K562 (cell line): ENCODE measurements at regions not wholly inside any gene's neighbourhood (a gene's known extent, or its start where the extent isn't known, plus 50 kb on each side); places are given as distances from the start of the nearest gene placed in this dataset.

ENCODE experiments used
- ATAC-seq: fragments of 200-7000 bp; cut with Tn5 transposase; 3 replicates; pipeline ENCODE4 v1.9.1; 2020; ENCODE audit warnings: moderate library complexity
- BruUV-seq: library from RNA; stranded (reverse); fragments of 400-500 nt; replicated peaks from 2 replicates; lab custom pipeline; 2021; lab: Mats Ljungman, UMichigan
- CTCF ChIA-PET: fragments of 300-600 bp; formaldehyde crosslinking; extraction: SDS; loops from one replicate; lab custom pipeline; 2021; ENCODE audit warnings: low intra/inter-chr PET ratio; lab: Yijun Ruan, JAX
- POLR2A ChIA-PET: fragments of 300-600, 350-650 bp; sonication (Branson Sonifier 250); formaldehyde crosslinking; extraction: SDS; loops from one replicate; lab custom pipeline; 2021; ENCODE audit warnings: antibody characterized with exemption, inconsistent platforms; lab: Yijun Ruan, JAX
- DNase-seq, 4 experiments: peaks; one replicate each; pipeline versions ENCODE4 v3.0.0 to v3.0.0-alpha.2; 2011 to 2018; ENCODE audit warnings: low spot score in 3 of 4, mixed read lengths in 3 of 4; ENCODE audit errors: extremely low read depth in 1 of 4
- FAIRE-seq: peaks from 2 replicates; lab custom pipeline; 2011; peaks lifted over from hg19 to GRCh38; lab: Jason Lieb, UNC
- H2AFZ ChIP-seq: 2 replicates; pipeline ENCODE4 v1.6.0; 2011; ENCODE audit warnings: low read depth, low read length, control low read depth, inconsistent platforms
- H3K27ac ChIP-seq: fragments of 200-600 bp; 3 replicates; pipeline ENCODE4 v1.8.0; 2011; ENCODE audit warnings: low read depth, mild to moderate bottlenecking, control low read depth, inconsistent platforms, low read length, moderate library complexity, mixed read lengths; ENCODE audit errors: extremely low read depth
- H3K27me3 ChIP-seq, 2 experiments: fragments of 300-600 bp in 1 of 2; 2 replicates in 1 of 2; 3 replicates in 1 of 2; pipeline versions ENCODE4 v1.6.0 to v1.8.0; 2011; ENCODE audit warnings: inconsistent platforms in 2 of 2, low read length in 2 of 2, mild to moderate bottlenecking in 1 of 2, mixed read lengths in 1 of 2, moderate library complexity in 1 of 2; ENCODE audit not compliant: control insufficient read depth in 2 of 2, insufficient read depth in 2 of 2
- H3K36me3 ChIP-seq: fragments of 300-600 bp; 3 replicates; pipeline ENCODE4 v1.8.0; 2011; ENCODE audit warnings: mild to moderate bottlenecking, low read length, inconsistent platforms; ENCODE audit not compliant: control insufficient read depth, insufficient read depth
- H3K4me1 ChIP-seq, 2 experiments: fragments of 200-600 bp in 1 of 2; replicated peaks in 1 of 2; 2 replicates in 1 of 2; 3 replicates in 1 of 2; pipeline versions ENCODE4 v1.5.1 to v1.8.0; 2011; ENCODE audit warnings: inconsistent platforms in 2 of 2, low read length in 2 of 2, mild to moderate bottlenecking in 1 of 2, mixed read lengths in 1 of 2, moderate library complexity in 1 of 2; ENCODE audit not compliant: control insufficient read depth in 2 of 2, insufficient read depth in 2 of 2
- H3K4me2 ChIP-seq: 2 replicates; pipeline ENCODE4 v1.6.1; 2011; ENCODE audit warnings: low read length, control low read depth, inconsistent platforms, mixed read lengths; ENCODE audit not compliant: insufficient read depth
- H3K4me3 ChIP-seq: fragments of 200-600 bp; sonication (generic), shearing (Covaris generic); 2 replicates; pipeline ENCODE4 v1.5.1; 2016; ENCODE audit warnings: control low read depth, inconsistent platforms
- H3K79me2 ChIP-seq: fragments of 200-600 bp; 3 replicates; pipeline ENCODE4 v1.8.0; 2011; ENCODE audit warnings: low read length, inconsistent platforms; ENCODE audit not compliant: control insufficient read depth, insufficient read depth
- H3K9ac ChIP-seq, 2 experiments: 2 replicates each; pipeline versions ENCODE4 v1.6.0 to v1.6.1; 2011; ENCODE audit warnings: low read depth in 2 of 2, low read length in 2 of 2, control low read depth in 1 of 2, inconsistent platforms in 1 of 2, mild to moderate bottlenecking in 1 of 2, mixed read lengths in 1 of 2; ENCODE audit not compliant: insufficient read depth in 1 of 2
- H3K9me1 ChIP-seq: one replicate; pipeline ENCODE4 v1.6.0; 2011; ENCODE audit warnings: inconsistent platforms, mild to moderate bottlenecking, low read length, moderate library complexity; ENCODE audit not compliant: control insufficient read depth, insufficient read depth
- H3K9me3 ChIP-seq: replicated peaks from 2 replicates; pipeline ENCODE4 v1.5.1; 2011; ENCODE audit warnings: low read depth, low read length, inconsistent platforms; ENCODE audit not compliant: control insufficient read depth, insufficient read depth
- H4K20me1 ChIP-seq: replicated peaks from 2 replicates; pipeline ENCODE4 v1.6.1; 2011; ENCODE audit warnings: low read length, inconsistent platforms, mixed read lengths; ENCODE audit not compliant: control insufficient read depth, insufficient read depth
- CC2D1A ChIP-seq: fragments of 450-650 bp; IDR thresholded peaks from 2 replicates; pipeline ENCODE4 v1.6.1; 2017; ENCODE audit warnings: mild to moderate bottlenecking
- HDAC2 ChIP-seq: fragments of 450-650 bp; IDR thresholded peaks from 2 replicates; pipeline ENCODE4 v1.6.1; 2016; ENCODE audit warnings: mild to moderate bottlenecking
- MYBL2 ChIP-seq, 2 experiments: fragments of 450-650 bp in 1 of 2; sonication (generic) in 1 of 2; formaldehyde crosslinking in 1 of 2; IDR thresholded peaks; 2 replicates each; pipeline versions ENCODE4 v1.6.1 to v1.8.1; 2017 to 2022; ENCODE audit warnings: borderline replicate concordance in 1 of 2, inconsistent platforms in 1 of 2, low read depth in 1 of 2, mild to moderate bottlenecking in 1 of 2, missing genetic modification reagents in 1 of 2, moderate library complexity in 1 of 2
- NCOA2 ChIP-seq, 2 experiments: fragments of 450-650 bp; IDR thresholded peaks; 2 replicates each; pipeline ENCODE4 v1.6.1; 2018; ENCODE audit warnings: mild to moderate bottlenecking in 2 of 2, moderate library complexity in 1 of 2; ENCODE audit not compliant: partially characterized antibody in 2 of 2
- SIN3B ChIP-seq: fragments of 450-650 bp; IDR thresholded peaks from 2 replicates; pipeline ENCODE4 v1.6.1; 2017; ENCODE audit warnings: low read depth, mild to moderate bottlenecking, moderate library complexity
- ZNF124 ChIP-seq: sonication (generic); formaldehyde crosslinking; IDR thresholded peaks from 2 replicates; pipeline ENCODE4 v1.8.1; 2022; ENCODE audit warnings: missing genetic modification reagents
- ZNF174 ChIP-seq: fragments of 250-450 bp; sonication (Bioruptor Pico); IDR thresholded peaks from 2 replicates; pipeline ENCODE4 v1.4.0; 2020; ENCODE audit warnings: mild to moderate bottlenecking
- WGBS: fragments of 100-300 bp; shearing (Covaris generic); methylation state at CpG from one replicate; pipeline ENCODE4 v1.1.6; 2016; ENCODE audit warnings: low coverage, mixed read lengths; ENCODE audit not compliant: insufficient coverage; ENCODE audit errors: missing lambda C conversion rate; 5-methylcytosine and 5-hydroxymethylcytosine counted together
- in situ Hi-C: fragments of 300-500 bp; cut with MboI; formaldehyde crosslinking; loops from 4 replicates; pipeline ENCODE4 v1.15.0; 2018; ENCODE audit warnings: inconsistent platforms, mixed read lengths
- intact Hi-C: fragments of 100-400 bp; cut with micrococcal nuclease; formaldehyde crosslinking; loops from 2 replicates; pipeline ENCODE4 v1.14.2; 2022
- TF ChIP-seq, protein P1 (sequence below): fragments of 250-450 bp; sonication (Bioruptor Pico); IDR thresholded peaks from 2 replicates; pipeline ENCODE4 v1.8.0; 2021; ENCODE audit warnings: moderate library complexity, mild to moderate bottlenecking, inconsistent platforms

DNA sequence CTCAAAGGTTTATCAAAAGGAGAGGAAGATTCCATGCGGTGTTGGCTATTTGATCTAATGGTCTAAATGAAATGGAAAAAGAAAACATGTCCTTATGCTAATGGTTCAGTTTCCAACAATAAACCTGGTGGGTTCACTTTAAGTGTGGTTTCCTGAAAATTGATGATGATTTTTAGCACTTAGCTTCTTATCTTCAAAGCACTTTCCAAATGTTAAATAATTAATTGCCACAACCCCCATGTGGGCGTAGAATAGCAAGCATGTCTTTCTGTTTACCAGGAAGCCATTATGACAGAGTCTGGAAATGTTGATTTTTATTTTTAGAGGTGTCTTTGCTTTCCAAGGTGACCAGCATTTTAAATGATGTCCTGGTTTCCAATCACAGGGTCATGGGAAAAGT, 134.8 kb upstream of the SLC4A4 start:
- no peaks in the 10 kb centered on the region for H3K79me2 ChIP-seq
- DNase-seq (no peak), FAIRE-seq (no peak), ATAC-seq (no peak)
- no peaks in the 10 kb centered on the region for H3K27me3 ChIP-seq
- H2AFZ ChIP-seq, result peak overlapping the region; percentile 21; the same call in 1 of the 2 replicates
- no peak overlapping the region for H3K4me3 ChIP-seq
- WGBS, result 51% methylated on average over 2 of the region's 2 CpGs
- ChIA-PET POLR2A (no interaction called here), CTCF (no interaction called here)
- no peak overlapping the region for H3K27ac ChIP-seq
- H3K36me3 ChIP-seq, result no peaks in the 10 kb centered on the region
- no peak overlapping the region for H3K9ac ChIP-seq
- no TSS peak for BruUV-seq
- H3K4me1 ChIP-seq, result peaks cover 0 to 21% of the 10 kb centered on the region in 2 experiments; a peak in 4 of 5 replicates
- H3K9me1 ChIP-seq, result no peaks in the 10 kb centered on the region
- no peaks in the 10 kb centered on the region for H4K20me1 ChIP-seq
- in situ Hi-C loops, result no loop called here
- TF ChIP-seq NCOA2 (IDR thresholded peaks at IDR 0.05; ENCODE audit: partially characterized antibody in 2 of 2) (no peak), ZNF124 (CRISPR knock-in tag) (no peak), ZNF174 (CRISPR knock-in tag) (no peak), MYBL2 (IDR thresholded peaks at IDR 0.05; ENCODE audit: low read depth) (no peak), MYBL2 (CRISPR knock-in tag; IDR thresholded peaks at IDR 0.05; ENCODE audit: borderline replicate concordance) (no peak)
- TF ChIP-seq, all 486 proteins: peak for 0
- intact Hi-C loops, result no loop called here
- Histone ChIP-seq H3K4me2 (no peak overlapping the region), H3K9me3 (no peaks in the 10 kb centered on the region)

- Histone ChIP-seq H3K9ac (no peak overlapping the region), H3K9me3 (no peaks in the 10 kb centered on the region), H3K27ac (no peak overlapping the region), H3K36me3 (no peaks in the 10 kb centered on the region), H3K4me2 (no peak overlapping the region), H3K4me3 (no peak overlapping the region), H2AFZ (no peak overlapping the region), H3K9me1 (no peaks in the 10 kb centered on the region), H4K20me1 (no peaks in the 10 kb centered on the region), H3K27me3 (no peaks in the 10 kb centered on the region; a peak in 1 of 5 replicates), H3K79me2 (no peaks in the 10 kb centered on the region), H3K4me1 (peaks cover 0 to 7% of the 10 kb centered on the region in 2 experiments; a peak in 1 of 5 replicates)
- no TSS peak for BruUV-seq
- ATAC-seq (no peak), DNase-seq (no peak), FAIRE-seq (no peak)
- ChIA-PET POLR2A (no interaction called here), CTCF (no interaction called here)
- intact Hi-C loops, result no loop called here
- in situ Hi-C loops, result no loop called here
- whole genome bisulfite sequencing, result 6% methylated on average over 3 of the region's 3 CpGs
- TF ChIP-seq, protein P1, sequence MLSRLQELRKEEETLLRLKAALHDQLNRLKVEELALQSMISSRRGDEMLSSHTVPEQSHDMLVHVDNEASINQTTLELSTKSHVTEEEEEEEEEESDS, result no peak
- TF ChIP-seq CC2D1A (no peak), SIN3B (no peak), HDAC2 (no peak)
Observed at GRCh38 chr4:71206763-71207162, 132.1 kb upstream of the SLC4A4 start.
